ENCODE measurements at regions not wholly inside any gene's neighbourhood (a gene's known extent, or its start where the extent isn't known, plus 50 kb on each side); places are given as distances from the start of the nearest gene placed in this dataset.
A peak's percentile ranks its signal among the peaks of the same experiment; 100 is the strongest.

DNA sequence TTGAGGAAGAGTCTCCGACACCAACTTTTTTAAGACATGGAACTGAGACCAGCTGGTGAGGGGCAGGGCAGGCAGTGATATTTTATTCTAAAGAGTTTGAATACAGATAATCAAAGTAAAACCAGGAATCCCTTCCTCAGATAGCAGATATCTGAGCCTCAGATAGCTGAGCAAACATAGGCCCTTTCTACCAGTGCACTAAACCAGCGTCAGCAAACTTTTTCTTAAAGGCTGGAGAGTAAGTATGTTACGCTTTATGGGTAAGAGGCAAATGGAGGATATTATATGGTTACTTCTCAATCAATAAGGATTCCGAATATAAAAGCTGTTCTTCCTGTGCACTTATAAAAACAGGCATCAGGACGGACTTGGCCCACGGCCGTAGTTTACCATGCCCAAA, 73.9 kb downstream of the WNT5A start:
- no peak for DNase-seq

GRCh38 chr3:55412545-55412944, 74.6 kb downstream of the WNT5A start:
- DNase-seq = no peak

- DNase-seq = no peak
Measured at GRCh38 chr3:55409806-55410205, 77.3 kb downstream of the WNT5A start.

DNA sequence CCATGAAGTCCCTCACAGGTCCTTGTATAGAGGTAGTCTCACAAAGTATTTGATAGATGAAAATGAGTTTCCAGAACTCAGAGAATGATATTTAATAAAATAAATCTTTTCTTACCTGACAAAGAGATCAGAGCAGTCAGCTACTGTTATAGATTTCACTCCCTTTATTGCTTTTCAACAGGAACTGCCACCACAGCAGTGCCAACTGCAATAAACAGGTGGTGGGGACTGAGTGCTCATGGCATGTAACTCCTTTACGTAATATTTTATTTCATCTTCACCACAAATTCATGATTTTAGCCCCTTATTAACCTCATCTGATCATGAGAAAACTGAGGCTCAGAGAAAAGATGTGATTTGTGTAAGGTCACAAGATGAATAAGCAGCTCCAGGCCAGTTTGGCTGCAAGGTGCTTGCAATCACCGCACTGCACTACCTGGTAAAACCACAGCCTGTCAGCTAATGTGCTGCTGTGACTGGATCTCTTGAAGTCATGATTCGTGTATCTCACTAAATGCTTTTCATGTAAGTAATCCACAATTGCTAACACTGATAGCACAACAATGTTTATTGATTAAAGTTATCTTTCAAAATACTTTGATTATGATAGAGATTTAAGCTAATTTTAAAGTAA, 78.8 kb downstream of the WNT5A start:
- DNase-seq = no peak

GRCh38 chr3:55407426-55407820, 79.7 kb downstream of the WNT5A start:
- DNase-seq = no peak

GRCh38 chr3:55406696-55407425, 80.2 kb downstream of the WNT5A start:
- no peak for DNase-seq

DNA sequence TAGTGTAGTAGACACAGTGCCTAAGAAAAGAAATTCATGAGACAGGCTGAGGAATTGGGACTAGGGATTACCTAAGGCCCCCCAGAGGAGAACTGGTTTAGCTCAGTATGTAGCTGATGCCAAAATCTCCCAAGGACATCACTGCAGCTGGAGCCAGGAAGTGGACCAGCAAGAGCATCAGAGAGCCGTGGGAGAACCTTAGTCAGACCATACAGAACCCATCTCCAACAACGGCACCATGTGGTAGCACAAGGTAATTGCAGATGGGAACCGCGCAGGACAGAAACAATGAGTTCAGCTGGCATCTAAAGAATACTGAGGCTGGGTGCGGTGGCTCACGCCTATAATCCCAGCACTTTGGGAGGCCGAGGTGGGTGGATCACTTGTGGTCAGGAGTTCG, 81.7 kb downstream of the WNT5A start:
- peak; percentile 22 for DNase-seq

GRCh38 chr3:55402886-55403609, 84.1 kb downstream of the WNT5A start:
- DNase-seq = no peak

- DNase-seq = no peak
Measured at GRCh38 chr3:55380561-55380960, 106.5 kb downstream of the WNT5A start.

- DNase-seq = no peak
Measured at GRCh38 chr3:55376753-55377347, 110.3 kb downstream of the WNT5A start.

DNA sequence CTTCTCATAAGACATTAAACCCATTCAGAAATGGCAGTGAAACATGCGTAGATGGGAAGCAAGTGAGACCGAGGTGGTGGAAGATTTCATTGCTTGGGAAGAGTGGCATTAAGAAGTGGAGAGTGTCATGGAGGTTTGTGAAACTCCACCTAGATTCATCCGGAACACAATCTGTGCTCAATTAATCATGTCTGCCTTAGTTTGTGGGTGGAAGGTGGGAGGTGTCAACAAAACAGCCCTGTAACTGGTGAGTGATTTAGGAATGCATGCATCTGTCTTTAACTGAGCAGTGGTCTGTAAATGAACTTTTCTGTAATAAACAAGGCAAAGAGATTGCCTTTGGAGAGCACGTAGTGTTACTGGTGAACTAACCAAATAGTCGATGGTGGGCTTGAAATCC, 113.7 kb downstream of the WNT5A start:
- no peak for DNase-seq

DNA sequence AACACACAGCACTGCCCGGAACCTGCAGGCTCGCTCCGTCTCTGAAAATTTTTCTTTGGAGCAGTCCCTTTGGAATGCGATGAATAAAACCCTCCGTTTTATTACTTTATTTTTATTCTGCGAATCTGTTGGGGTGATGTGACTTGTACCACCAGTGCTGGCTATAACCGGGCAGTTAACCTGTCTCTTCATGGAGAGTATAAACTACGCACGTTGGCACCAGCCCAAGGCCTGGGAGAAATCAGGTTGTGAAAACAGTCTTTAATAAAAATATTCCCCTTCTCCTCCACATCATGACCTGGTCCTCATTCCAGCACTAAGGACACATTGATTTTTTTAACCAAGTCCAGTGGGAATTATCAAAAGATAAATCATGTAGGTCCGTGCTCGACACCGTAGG, 116.8 kb downstream of the WNT5A start:
- no peak for DNase-seq

GRCh38 chr3:55369141-55369847, 117.8 kb downstream of the WNT5A start:
- no peak for DNase-seq

DNA sequence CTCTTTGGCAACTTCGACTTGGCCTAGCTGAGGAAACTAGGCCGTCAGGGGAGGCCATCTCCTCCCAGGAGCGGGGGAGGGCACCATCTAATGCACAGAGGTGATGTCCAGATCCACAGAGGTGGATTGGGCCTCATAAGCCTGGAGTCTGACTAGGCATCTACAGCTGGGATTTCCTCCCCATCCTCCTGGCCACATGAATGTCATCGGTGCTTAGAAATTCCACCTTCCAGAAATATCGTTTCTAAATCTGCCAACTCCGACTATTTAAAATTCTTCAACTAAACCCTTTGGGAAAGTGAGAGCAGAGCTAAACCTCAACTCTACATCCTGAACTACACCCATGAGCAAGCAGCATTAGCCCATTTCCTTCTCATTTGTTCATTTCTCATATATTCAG, 118.7 kb downstream of the WNT5A start:
- DNase-seq = no peak

- DNase-seq = no peak
Measured at GRCh38 chr3:55367384-55367783, 119.7 kb downstream of the WNT5A start.

DNA sequence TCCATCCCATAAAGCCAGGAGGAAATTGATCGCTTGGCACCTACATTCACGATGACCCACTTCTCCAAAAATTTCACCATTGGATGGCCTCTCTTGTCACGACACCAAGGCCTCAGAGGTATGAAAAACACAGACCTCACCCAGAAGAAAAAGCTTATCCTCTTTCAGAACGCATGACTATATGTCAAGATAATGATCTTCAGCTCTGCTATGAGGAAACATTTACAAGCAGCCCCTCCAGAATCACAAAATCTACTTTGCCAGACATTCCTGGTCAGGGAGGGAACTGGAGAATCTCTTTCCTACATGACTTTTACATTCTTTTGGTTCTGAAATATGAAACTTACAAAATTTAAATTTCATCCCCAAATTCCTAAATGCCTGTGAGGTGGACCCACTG, 122.7 kb downstream of the WNT5A start:
- no peak for DNase-seq

DNA sequence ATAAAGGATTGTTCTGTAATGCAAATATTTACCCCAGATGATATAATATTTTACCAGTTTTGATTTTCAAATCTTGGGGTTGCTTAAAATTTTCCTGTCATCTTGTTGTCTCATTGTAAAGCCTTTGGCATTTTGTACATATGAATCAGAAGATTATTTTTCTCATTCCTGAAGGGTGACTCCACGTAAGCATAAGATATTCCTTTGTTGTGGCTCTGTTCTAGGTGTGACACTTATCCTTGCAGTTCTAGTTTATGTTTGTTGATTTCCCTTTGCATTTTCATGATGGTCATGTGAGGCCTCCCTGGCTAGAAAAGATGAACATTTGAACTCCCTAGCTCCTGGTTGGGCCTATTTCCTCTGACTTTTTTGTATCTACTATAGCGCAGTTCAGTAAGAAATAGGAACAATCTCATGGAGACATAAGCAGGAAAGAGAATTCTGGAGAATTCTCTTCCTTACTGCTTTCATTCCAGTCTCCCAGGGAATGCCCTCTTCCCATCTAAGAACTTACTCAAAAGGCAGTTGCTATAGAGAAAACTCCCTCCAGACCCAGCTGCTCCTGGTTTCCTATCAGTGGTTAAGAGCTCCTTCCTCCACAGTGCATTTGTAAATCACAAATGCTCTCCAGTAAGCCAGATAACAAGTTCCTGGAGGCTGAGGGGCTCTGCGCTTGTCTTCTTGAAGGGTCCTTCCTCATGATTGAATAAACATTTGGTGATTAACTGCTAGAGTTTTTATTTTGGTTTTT, 124.7 kb downstream of the WNT5A start:
- no peak for DNase-seq

GRCh38 chr3:55357796-55358195, 129.3 kb downstream of the WNT5A start:
- no peak for DNase-seq

- DNase-seq = no peak
Measured at GRCh38 chr3:55352668-55353067, 134.4 kb downstream of the WNT5A start.

DNA sequence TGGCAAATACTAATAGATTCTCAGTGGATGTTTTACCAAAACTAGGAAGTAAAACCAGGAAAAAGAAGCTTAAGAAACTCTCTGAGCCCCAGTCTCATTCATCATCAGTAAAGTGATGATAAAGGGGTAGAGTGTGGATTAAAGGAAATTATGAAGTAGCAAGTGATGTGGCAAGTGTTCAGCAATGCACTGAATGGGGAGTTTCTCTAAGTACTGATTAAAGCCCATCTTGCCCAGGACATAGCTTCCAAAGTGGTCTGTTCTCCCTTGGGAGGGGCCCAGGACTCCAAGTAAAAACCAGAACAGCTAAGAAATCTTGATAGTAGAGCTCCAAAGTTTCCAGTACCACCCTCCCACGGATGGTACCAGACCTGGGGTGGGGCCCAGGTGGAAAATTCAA, 137.3 kb downstream of the WNT5A start:
- DNase-seq = no peak

DNA sequence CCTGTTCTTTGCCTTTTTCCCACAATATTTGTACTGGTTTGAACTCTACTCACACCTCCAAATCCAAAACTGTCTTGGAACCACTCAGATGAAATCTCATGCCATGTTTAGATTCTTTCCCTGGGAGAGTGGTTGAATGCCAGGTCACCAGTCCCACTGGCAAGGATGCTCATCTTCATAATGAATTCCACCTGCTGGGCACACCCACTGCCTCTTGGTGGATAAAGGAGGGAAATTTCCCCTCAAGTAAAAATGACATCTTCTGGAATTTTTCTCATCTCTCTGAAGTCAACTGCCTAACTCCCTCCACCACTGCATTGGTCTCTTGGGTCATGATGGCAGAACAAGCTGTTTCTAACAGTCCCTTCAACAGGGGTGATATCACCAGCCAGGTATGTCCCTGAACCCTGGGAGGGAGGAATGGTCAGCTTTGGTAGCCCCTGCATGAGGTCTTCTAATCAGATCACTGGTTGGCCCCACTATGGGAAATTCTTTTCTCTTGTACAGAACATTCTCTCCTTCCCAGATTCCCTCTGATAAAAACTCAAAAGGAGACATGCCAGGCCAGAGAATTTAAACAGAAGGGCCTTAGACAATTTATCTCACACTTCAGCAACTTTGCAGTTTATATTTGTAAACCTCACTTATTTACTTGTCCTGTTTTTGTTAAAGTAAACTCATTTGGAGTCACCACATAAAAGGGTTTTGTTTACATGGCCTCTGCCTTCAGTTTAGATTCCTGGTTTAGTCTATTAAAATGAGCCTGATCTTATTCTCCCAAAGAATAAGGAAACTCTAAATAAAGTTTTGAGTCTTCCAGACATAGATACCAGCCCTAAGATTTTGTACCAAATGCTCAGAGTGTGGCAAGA, 143.4 kb downstream of the WNT5A start:
- no peak for DNase-seq
